ENCODE measurements at regions not wholly inside any gene's neighbourhood (a gene's known extent, or its start where the extent isn't known, plus 50 kb on each side); places are given as distances from the start of the nearest gene placed in this dataset.

GRCh38 chr5:178808886-178809285 lies 50.9 kb upstream of the ZNF354B start:
- H3K4me1 ChIP-seq (ENCODE audit: insufficient read depth) = no peaks in the 10 kb centered on the region
- 18% methylated on average over 5 of the region's 5 CpGs for WGBS
- no peaks in the 10 kb centered on the region for H3K36me3 ChIP-seq (ENCODE audit: insufficient read depth)
- no peak overlapping the region for H3K4me3 ChIP-seq (ENCODE audit: low read depth, low read length)
- DNase-seq (ENCODE audit: extremely low spot score) = no peak
- H3K27ac ChIP-seq (ENCODE audit: low read depth) = no peak overlapping the region

- no peak for DNase-seq (ENCODE audit: extremely low spot score)
- no peaks in the 10 kb centered on the region for H3K4me1 ChIP-seq (ENCODE audit: insufficient read depth)
- H3K36me3 ChIP-seq (ENCODE audit: insufficient read depth) = no peaks in the 10 kb centered on the region
- H3K4me3 ChIP-seq (ENCODE audit: low read depth, low read length) = no peak overlapping the region
- no peak overlapping the region for H3K27ac ChIP-seq (ENCODE audit: low read depth)
- WGBS = 80% methylated on average over 5 of the region's 5 CpGs
Observed at GRCh38 chr5:178801021-178801420, 58.7 kb upstream of the ZNF354B start.

GRCh38 chr5:178797546-178798440 lies 62.0 kb upstream of the ZNF354B start:
- Histone ChIP-seq H3K4me1 (ENCODE audit: insufficient read depth) (no peaks in the 10 kb centered on the region), H3K27ac (ENCODE audit: low read depth) (no peak overlapping the region), H3K4me3 (ENCODE audit: low read depth, low read length) (no peak overlapping the region), H3K36me3 (ENCODE audit: insufficient read depth) (no peaks in the 10 kb centered on the region)
- DNase-seq (ENCODE audit: extremely low spot score) = no peak
- 77% methylated on average over 19 of the region's 19 CpGs for WGBS

DNA sequence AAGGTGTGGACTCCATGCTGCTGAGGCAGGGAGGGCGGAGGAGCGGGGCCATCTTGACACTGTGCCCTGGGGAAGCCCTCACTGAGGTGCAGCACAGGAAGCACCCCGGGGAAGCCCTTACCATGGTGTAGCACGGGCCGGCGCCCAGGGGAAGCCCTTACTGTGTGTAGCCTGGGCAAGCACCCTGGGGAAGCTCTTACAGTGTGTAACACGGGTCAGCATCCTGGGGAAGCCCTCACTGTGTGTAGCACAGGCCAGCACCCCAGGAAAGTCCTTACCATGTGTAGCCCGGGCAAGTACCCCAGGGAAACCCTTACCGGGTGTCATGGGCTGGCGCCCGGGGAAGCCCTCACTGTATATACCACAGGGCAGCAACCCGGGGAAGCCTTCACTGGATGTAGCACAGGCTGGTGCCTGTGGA lies 62.6 kb upstream of the ZNF354B start:
- Histone ChIP-seq H3K4me3 (ENCODE audit: low read depth, low read length) (no peak overlapping the region), H3K4me1 (ENCODE audit: insufficient read depth) (no peaks in the 10 kb centered on the region), H3K36me3 (ENCODE audit: insufficient read depth) (no peaks in the 10 kb centered on the region), H3K27ac (ENCODE audit: low read depth) (no peak overlapping the region)
- DNase-seq (ENCODE audit: extremely low spot score) = no peak
- 84% methylated on average over 12 of the region's 12 CpGs for WGBS

DNA sequence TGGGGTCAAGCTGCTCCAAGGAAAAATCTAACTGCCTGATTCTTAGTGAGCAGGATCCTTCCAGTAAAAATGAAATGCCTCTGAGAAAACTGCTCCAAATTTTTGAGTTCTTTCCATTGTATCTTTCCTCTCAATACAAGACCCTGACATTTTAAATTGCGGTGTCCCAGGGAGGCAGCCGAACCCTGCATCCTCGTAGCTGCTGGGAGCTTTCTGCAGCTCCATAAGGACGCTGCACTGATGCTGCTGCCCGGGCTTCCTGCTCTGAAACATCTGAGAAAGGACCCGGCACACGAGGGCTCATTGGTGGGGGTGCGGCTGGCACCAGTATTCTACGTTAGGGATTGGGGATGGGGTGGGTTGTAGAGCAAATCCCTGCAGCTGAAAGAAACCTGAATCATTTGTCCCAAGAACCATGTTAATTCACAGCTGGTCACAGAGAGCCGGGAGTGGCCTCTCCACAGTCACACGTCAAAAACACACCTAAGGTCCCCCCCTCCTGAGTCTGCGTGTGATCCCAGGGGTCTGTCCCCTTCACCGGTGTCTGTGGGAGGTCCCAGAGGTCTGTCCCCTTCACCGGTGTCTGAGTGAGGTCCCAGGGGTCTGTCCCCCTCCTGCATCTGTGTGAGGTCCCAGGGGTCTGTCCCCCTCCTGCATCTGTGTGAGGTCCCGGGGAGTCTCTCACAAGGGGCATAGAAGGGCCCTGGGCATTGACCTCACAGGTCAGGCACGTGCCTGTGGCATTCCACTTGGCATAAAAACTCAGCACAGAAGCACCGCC lies 63.4 kb upstream of the ZNF354B start:
- DNase-seq (ENCODE audit: extremely low spot score) = no peak
- Histone ChIP-seq H3K4me3 (ENCODE audit: low read depth, low read length) (no peak overlapping the region), H3K27ac (ENCODE audit: low read depth) (no peak overlapping the region), H3K36me3 (ENCODE audit: insufficient read depth) (no peaks in the 10 kb centered on the region), H3K4me1 (ENCODE audit: insufficient read depth) (no peaks in the 10 kb centered on the region)
- WGBS = 65% methylated on average over 17 of the region's 17 CpGs

- Histone ChIP-seq H3K4me3 (ENCODE audit: low read depth, low read length) (no peak overlapping the region), H3K4me1 (ENCODE audit: insufficient read depth) (no peaks in the 10 kb centered on the region), H3K27ac (ENCODE audit: low read depth) (no peak overlapping the region), H3K36me3 (ENCODE audit: insufficient read depth) (no peaks in the 10 kb centered on the region)
- no peak for DNase-seq (ENCODE audit: extremely low spot score)
- 81% methylated on average over 16 of the region's 16 CpGs for WGBS
Observed at GRCh38 chr5:178794433-178794832, 64.0 kb upstream of the ZNF354A start.

- WGBS = 95% methylated on average over 17 of the region's 17 CpGs
Observed at GRCh38 chr5:178793696-178794095, 63.2 kb upstream of the ZNF354A start.

DNA sequence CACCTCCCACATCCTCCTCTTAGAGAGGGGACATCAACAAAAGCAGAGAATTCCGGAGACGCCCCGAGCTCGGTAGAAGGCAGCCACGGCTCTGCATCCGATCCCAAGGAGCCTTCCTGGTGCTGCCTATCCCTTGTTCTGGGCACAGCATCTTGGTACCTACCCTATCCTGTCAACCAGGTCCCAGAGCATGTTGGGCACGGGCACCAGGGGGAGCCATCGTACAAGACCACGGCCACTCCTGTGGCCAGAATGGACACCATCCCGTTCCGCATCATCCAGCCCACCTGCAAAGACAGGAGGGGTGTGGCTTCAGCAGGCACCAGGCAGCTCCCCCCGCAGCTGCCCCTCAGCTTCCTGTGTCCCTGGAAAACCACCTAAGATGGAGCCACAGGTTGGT lies 62.7 kb upstream of the ZNF354A start:
- no peak overlapping the region for H3K4me3 ChIP-seq (ENCODE audit: low read depth, low read length)
- no peaks in the 10 kb centered on the region for H3K36me3 ChIP-seq (ENCODE audit: insufficient read depth)
- no peak for DNase-seq (ENCODE audit: extremely low spot score)
- WGBS = 73% methylated on average over 12 of the region's 12 CpGs
- no peak overlapping the region for H3K27ac ChIP-seq (ENCODE audit: low read depth)
- no peaks in the 10 kb centered on the region for H3K4me1 ChIP-seq (ENCODE audit: insufficient read depth)

More at GRCh38 chr5:178793696-178794095, 63.2 kb upstream of the ZNF354A start:
- Histone ChIP-seq H3K36me3 (ENCODE audit: insufficient read depth) (no peaks in the 10 kb centered on the region), H3K27ac (ENCODE audit: low read depth) (no peak overlapping the region), H3K4me1 (ENCODE audit: insufficient read depth) (no peaks in the 10 kb centered on the region), H3K4me3 (ENCODE audit: low read depth, low read length) (no peak overlapping the region)
- DNase-seq (ENCODE audit: extremely low spot score) = no peak

GRCh38 chr5:178791976-178792375 lies 61.5 kb upstream of the ZNF354A start:
- 83% methylated on average over 6 of the region's 6 CpGs for WGBS
- DNase-seq (ENCODE audit: extremely low spot score) = no peak
- H3K4me3 ChIP-seq (ENCODE audit: low read depth, low read length) = no peak overlapping the region
- H3K36me3 ChIP-seq (ENCODE audit: insufficient read depth) = no peaks in the 10 kb centered on the region
- H3K27ac ChIP-seq (ENCODE audit: low read depth) = no peak overlapping the region
- H3K4me1 ChIP-seq (ENCODE audit: insufficient read depth) = no peaks in the 10 kb centered on the region

DNA sequence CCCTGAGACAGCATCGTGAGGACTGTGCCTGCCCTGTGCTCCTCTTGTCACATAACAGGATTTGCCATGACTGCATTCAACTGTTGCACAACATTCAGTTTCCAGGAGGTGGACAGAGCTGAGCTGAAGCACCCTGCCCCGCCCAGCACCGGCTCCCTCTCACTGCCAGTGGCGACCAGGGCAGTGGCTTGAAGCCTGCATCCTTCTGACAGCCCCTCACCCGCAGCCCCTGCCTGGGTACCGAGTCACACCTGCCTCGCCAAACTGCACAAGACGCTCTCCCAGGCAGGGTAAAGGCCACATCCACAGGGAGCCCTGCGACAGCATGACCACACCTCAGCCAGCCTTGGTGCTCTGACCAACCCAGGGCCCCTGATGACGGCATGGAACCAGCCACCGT lies 59.9 kb upstream of the ZNF354A start:
- no peak for DNase-seq (ENCODE audit: extremely low spot score)
- no peak overlapping the region for H3K4me3 ChIP-seq (ENCODE audit: low read depth, low read length)
- H3K27ac ChIP-seq (ENCODE audit: low read depth) = no peak overlapping the region
- WGBS = 77% methylated on average over 11 of the region's 11 CpGs
- no peaks in the 10 kb centered on the region for H3K36me3 ChIP-seq (ENCODE audit: insufficient read depth)
- H3K4me1 ChIP-seq (ENCODE audit: insufficient read depth) = no peaks in the 10 kb centered on the region

GRCh38 chr5:178788381-178789085 lies 58.1 kb upstream of the ZNF354A start:
- H3K36me3 ChIP-seq (ENCODE audit: insufficient read depth) = no peaks in the 10 kb centered on the region
- no peaks in the 10 kb centered on the region for H3K4me1 ChIP-seq (ENCODE audit: insufficient read depth)
- no peak for DNase-seq (ENCODE audit: extremely low spot score)
- H3K4me3 ChIP-seq (ENCODE audit: low read depth, low read length) = no peak overlapping the region
- 81% methylated on average over 21 of the region's 21 CpGs for WGBS
- H3K27ac ChIP-seq (ENCODE audit: low read depth) = no peak overlapping the region

DNA sequence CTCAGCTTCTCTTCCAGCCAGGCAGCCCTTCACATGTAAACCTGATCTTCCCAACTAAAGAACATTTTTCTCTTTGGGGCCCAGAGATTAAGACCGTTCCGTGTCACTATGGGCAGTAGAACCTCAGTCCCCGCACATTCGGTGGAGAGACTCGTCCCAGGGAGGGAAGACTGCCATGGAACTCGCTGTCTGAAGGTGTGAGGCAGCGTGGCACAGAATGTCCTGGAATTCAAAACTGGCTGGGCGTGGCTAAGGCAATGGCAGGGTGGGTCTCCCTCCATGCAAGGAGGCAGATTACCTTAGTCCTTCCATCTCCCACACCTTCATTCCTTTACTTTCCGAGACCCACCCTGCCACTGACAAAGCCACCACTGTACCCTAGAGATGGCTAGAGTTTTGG lies 57.4 kb upstream of the ZNF354A start:
- Histone ChIP-seq H3K27ac (ENCODE audit: low read depth) (no peak overlapping the region), H3K4me1 (ENCODE audit: insufficient read depth) (no peaks in the 10 kb centered on the region), H3K36me3 (ENCODE audit: insufficient read depth) (no peaks in the 10 kb centered on the region), H3K4me3 (ENCODE audit: low read depth, low read length) (no peak overlapping the region)
- no peak for DNase-seq (ENCODE audit: extremely low spot score)
- WGBS = 84% methylated on average over 9 of the region's 9 CpGs

DNA sequence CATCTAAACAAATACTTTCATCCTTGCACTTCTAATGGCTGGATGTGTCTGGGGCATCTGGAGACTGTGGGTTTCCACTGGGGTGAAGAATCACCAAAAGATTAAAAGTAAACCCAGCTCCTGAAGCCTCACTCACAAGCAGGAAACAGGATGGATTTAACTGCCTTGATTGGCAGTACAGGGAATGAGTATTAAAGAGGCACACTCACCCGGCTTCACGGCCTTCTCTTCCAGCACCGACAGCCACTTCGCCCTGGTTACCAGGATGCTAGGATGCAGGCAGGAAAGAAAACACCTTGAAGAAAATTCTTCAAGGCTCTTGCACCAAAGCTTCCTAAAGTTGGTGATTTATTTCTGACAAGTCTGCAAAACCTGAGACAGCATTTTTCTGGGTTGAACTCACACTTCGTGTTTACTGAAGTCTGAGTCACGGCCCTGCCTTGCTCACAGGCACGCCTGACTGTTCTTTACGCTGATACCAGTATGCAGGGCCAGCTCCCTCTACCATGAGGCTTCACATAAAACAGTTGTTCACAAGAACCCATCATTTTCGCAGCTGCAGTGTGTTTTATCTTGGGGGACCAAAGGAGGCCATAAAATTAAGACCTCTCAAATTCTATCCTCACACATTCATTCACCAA lies 56.5 kb upstream of the ZNF354A start:
- no peaks in the 10 kb centered on the region for H3K36me3 ChIP-seq (ENCODE audit: insufficient read depth)
- H3K4me3 ChIP-seq (ENCODE audit: low read depth, low read length) = no peak overlapping the region
- WGBS = 43% methylated on average over 9 of the region's 9 CpGs
- H3K27ac ChIP-seq (ENCODE audit: low read depth) = no peak overlapping the region
- DNase-seq (ENCODE audit: extremely low spot score) = peak; percentile 57
- H3K4me1 ChIP-seq (ENCODE audit: insufficient read depth) = no peaks in the 10 kb centered on the region

Measured in urinary bladder (tissue), 3 donors.